ENCODE measurements at regions not wholly inside any gene's neighbourhood (a gene's known extent, or its start where the extent isn't known, plus 50 kb on each side); places are given as distances from the start of the nearest gene placed in this dataset.
A peak's percentile ranks its signal among the peaks of the same experiment; 100 is the strongest.

- ATAC-seq (no peak), DNase-seq (ENCODE audit: low spot score) (no peak)
- intact Hi-C loops (cut with DNase I): no loop called here
Observed at GRCh38 chr5:74169701-74170100, 470.8 kb downstream of the ENC1 start.

- no peak for ATAC-seq
- DNase-seq (ENCODE audit: low spot score): no peak
- intact Hi-C loops (cut with DNase I): no loop called here
Observed at GRCh38 chr5:74167930-74168315, 472.6 kb downstream of the ENC1 start.

GRCh38 chr5:74167206-74167929, 473.2 kb downstream of the ENC1 start:
- ATAC-seq (no peak), DNase-seq (ENCODE audit: low spot score) (no peak)
- intact Hi-C loops (cut with DNase I): no loop called here

DNA sequence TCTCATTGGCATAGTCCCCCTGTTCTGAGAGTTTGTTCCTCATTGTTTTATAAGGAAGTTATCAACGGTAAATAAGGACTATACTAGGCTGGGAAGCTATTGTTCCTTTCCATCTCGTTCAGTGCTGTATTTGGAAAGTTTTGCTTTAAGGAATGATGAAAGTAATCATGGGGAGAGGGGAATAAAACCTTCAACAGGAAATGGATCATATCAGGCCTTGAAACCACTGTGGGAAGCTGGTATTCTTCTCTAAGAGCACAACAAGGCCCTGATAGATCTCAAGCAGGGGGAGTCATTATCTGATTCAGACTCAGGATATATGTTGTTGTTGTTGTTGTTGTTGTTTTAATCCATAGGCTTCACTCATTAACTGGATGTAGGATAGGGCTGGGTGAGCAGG, 474.5 kb downstream of the ENC1 start:
- intact Hi-C loops (cut with DNase I): no loop called here

GRCh38 chr5:74164725-74165235, 475.7 kb downstream of the ENC1 start:
- DNase-seq (ENCODE audit: low spot score): no peak
- intact Hi-C loops (cut with DNase I): no loop called here
- ATAC-seq: peak; percentile 79

More for the DNA sequence above, 474.5 kb downstream of the ENC1 start:
- DNase-seq (ENCODE audit: low spot score): no peak
- no peak for ATAC-seq

DNA sequence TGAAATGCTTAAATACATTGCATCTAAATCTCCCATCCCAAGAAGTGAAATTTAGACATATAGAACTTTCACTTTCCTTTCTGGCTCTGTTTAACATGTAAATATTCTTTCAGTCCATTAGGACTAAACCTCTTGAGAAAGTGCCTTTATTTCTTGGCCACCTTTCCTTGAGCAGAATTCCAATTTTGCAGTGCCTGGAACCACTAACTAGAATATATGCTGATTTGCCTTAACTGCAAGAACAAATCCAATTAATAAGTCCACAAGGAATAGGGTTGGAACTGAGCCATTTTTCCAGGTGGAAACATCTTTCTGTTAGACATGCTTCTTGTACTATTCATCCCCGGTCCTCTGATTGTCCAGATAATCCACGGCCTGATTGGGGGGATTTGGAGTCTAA, 478.0 kb downstream of the ENC1 start:
- no peak for DNase-seq (ENCODE audit: low spot score)
- intact Hi-C loops (cut with DNase I): no loop called here
- no peak for ATAC-seq

- ATAC-seq (no peak), DNase-seq (ENCODE audit: low spot score) (no peak)
- intact Hi-C loops (cut with DNase I): no loop called here
Observed at GRCh38 chr5:74161170-74161569, 479.4 kb downstream of the ENC1 start.

DNA sequence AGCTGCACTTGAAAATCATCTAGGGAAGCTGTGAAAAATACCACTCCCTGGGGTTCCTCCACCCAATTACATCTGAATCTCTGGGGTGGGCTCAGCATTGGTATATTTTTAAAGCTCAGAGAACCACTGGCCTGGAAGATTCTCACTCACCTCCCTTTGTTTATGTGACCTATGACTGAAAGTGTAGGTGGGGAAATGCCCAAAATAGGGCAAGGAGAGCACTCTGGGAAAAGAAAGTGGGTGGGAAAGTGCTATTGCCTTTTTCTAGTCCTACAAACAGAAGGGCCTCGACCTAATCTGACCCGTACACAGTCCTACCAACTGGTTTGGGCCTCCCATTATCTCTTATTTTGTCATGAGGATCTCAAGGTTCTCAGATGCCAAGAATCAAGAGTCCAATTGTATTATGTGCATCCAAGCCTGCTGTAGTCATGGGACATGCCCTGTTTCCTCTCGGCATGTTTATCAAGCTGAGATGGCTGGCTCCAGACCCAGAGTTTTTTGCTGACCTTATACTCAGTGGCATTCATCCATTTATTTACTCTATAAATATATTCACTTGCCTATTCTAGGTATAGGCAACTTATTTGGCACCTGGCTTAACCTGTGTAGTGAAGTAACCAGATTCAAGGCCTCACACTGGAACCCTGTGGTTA, 483.7 kb downstream of the ENC1 start:
- DNase-seq (ENCODE audit: low spot score) (no peak), ATAC-seq (no peak)
- intact Hi-C loops (cut with DNase I): no loop called here

DNA sequence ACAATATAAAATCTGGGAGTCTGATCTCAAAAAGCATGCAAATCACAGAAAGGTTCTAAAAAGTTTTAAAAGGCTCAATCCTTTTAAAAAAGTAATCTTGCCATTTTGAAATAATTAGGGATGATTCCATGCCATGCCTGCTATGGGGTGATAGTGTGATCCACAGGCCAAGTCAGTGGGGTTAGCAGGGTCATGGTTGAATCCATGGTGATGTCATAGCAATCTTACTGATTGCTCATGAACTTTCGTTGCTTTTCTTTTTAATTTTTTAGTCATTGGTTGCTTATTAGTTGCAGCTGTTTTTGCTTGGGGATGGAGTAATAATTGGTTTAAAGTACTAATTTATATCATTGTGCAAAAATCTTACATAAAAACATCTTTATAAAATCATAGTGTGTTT, 485.0 kb downstream of the ENC1 start:
- DNase-seq (ENCODE audit: low spot score) (no peak), ATAC-seq (no peak)
- intact Hi-C loops (cut with DNase I): no loop called here

DNA sequence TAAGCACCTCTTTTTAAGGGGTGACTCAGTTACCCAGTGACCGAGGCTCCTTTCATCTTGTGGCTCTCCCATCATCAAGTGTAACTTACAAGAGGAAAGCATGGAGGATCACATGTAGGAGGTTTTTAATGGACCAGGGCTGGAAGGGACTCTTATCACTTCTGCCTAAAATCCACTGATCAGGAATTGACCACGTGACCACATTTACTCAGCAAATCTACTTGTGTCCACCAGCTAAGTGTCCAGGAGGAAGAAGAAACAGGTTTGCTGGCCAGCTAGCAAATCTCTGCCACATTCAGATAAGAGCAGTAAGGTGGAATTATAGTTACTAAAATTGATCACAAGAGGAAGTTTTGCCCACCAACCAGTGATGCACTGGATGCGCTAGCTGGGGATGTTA, 486.0 kb downstream of the ENC1 start:
- ATAC-seq (no peak), DNase-seq (ENCODE audit: low spot score) (no peak)
- intact Hi-C loops (cut with DNase I): no loop called here

GRCh38 chr5:74153255-74153790, 487.2 kb downstream of the ENC1 start:
- no peak for DNase-seq (ENCODE audit: low spot score)
- ATAC-seq: no peak
- intact Hi-C loops (cut with DNase I): no loop called here

DNA sequence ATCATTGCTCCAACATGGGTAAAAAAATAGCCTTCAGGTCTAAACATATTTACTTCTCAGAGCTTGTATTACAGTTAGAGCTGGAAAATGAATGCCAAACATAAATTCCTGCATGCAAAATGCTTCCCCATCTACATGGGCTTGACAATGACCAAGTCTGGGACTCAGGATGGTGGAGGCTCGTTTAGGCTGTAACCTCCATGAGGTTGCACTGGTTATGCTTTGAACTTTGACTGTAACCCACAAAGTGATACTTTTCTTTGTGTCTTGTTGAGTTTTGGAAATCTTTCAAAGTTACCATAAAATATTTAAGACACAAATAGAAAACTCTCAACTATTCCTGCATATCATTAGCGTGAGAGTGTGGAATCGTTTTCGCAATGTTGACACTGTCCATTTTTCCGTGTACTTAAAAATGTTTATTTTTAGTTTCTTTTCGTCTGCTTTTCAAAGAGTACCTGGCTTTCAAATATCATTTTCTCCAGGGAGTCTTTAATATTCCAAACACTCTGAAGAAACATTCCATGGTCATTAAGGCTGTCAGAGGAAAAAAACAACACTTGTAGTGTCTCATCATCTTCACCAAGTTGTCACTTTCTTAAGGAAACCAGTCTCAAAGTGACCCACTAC, 487.8 kb downstream of the ENC1 start:
- intact Hi-C loops (cut with DNase I): no loop called here
- ATAC-seq (no peak), DNase-seq (ENCODE audit: low spot score) (no peak)

DNA sequence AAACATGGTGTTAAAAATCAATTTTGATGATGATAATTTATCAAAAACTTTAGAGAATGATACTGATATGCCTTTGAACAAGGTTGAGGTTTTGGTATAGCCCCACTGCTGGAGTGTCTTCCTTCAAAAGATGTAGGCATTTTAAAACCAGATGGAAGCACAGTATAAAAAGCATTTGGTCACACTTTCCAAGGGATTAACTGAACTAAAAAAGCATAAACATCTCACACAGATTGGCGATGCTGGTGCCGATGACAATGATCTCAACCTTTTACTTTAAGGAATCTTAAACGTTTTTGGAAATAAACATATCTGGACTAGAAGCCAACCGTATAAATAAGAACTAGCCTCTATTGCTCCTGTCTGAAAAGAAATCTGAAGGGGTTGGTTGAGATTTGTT, 488.4 kb downstream of the ENC1 start:
- ATAC-seq: no peak
- intact Hi-C loops (cut with DNase I): no loop called here
- no peak for DNase-seq (ENCODE audit: low spot score)

- ATAC-seq (no peak), DNase-seq (ENCODE audit: low spot score) (no peak)
- intact Hi-C loops (cut with DNase I): no loop called here
Observed at GRCh38 chr5:74149395-74149794, 491.1 kb downstream of the ENC1 start.

DNA sequence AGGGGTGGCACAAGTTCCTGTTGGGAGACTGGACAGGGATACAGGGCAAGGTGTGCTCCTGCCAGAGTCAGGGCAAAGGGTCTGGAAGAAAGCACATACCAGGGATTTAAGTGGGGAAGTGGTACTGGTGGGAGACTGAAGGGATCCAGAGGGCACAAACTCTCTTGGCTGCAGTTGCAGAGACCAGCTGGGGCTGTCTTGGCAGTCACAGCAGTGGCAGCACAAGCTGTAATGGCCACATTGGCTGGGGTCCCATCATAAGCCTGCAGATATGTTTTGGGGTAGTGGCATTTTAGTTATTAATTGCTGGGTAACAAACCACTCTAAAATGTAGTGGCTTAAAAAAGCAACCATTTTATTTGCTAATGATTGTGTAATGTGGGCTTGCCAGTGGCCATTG, 492.2 kb downstream of the ENC1 start:
- intact Hi-C loops (cut with DNase I): no loop called here
- no peak for ATAC-seq

GRCh38 chr5:74146796-74147195, 493.7 kb downstream of the ENC1 start:
- DNase-seq (ENCODE audit: low spot score): no peak
- no peak for ATAC-seq
- intact Hi-C loops (cut with DNase I): no loop called here

More for the DNA sequence above, 492.2 kb downstream of the ENC1 start:
- no peak for DNase-seq (ENCODE audit: low spot score)

DNA sequence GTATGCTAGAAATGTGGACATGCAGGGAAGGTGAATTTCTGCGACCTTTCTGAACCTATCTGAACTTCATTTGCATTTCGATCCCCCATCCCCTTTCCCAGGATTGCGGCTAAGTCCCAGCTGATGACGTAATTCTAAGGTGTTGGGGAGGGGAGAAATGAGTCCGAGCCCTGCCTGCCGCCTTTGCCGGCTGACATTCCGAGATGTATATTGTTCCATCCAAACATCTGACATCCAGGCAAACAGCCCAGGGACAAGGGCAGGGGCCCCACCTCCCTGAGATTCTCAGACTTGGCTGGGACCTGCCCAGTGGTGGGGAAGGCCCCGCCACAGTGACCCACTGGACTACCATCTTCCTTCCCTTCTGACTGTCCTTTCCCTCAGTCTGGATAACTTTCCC, 494.6 kb downstream of the ENC1 start:
- no peak for DNase-seq (ENCODE audit: low spot score)
- intact Hi-C loops (cut with DNase I): no loop called here
- ATAC-seq: no peak

GRCh38 chr5:74143721-74144330, 496.7 kb downstream of the ENC1 start:
- ATAC-seq (no peak), DNase-seq (ENCODE audit: low spot score) (no peak)
- intact Hi-C loops (cut with DNase I): no loop called here

DNA sequence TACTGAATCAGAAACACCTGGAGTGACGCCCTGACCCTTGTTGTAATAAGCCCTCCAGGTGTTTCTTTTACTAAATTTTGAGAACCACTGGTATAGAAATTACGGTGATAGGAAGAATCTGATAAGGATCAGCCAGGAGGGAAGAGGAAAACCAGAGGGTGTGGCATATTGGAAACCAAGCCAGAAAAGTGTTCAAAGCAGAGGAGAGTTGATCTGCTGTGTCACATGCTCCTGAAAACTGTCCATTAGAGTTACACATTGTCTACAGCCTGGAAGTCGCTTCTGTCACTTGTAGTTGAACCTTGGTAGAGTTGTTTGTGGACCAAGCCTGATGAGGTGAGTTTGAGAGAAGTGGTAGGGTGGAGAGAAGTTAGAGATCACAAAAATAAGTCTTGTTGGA, 497.4 kb downstream of the ENC1 start:
- intact Hi-C loops (cut with DNase I): no loop called here
- DNase-seq (ENCODE audit: low spot score) (no peak), ATAC-seq (no peak)

DNA sequence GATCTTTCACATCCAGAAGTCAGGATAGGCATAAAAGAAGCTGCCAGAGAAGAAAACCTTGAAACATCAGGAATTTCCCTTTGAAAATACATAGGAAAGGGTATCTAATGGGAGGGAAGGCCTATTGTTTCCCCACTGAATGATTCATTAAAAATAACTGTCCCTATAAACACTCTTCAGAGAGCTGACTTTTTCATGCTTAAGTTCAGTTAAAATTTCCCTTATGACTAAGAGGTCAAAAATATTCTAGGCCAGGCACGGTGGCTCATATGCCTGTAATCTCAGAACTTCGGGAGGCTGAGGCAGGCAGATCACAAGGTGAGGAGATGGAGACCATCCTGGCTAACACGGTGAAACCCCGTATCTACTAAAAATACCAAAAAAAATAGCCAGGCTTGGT, 499.5 kb downstream of the ENC1 start:
- DNase-seq (ENCODE audit: low spot score) (no peak), ATAC-seq (no peak)
- intact Hi-C loops (cut with DNase I): no loop called here

Data from sciatic nerve (tissue), 2 donors.